Left lobe of liver (tissue), 2 donors: ENCODE measurements at regions not wholly inside any gene's neighbourhood (a gene's known extent, or its start where the extent isn't known, plus 50 kb on each side); places are given as distances from the start of the nearest gene placed in this dataset.
"Not testable (repeated sequence)": the region's sequence is repeated elsewhere in the genome, so short reads cannot be mapped to it uniquely, and the experiment has no call there.

Experiments
- ATAC-seq: fragments of 200-7000 bp; cut with Tn5 transposase; one replicate; pipeline ENCODE4 v1.9.1; 2020; ENCODE audit warnings: mild to moderate bottlenecking, moderate library complexity
- DNase-seq: peaks from one replicate; pipeline ENCODE4 v3.0.0-alpha.2; 2020; ENCODE audit warnings: low spot score
- donor health status: DM: no; HTN: no; CAD: no; lungs with moderate emphysema.
- donor health status: DM: no; HTN: yes; CAD: no.

- ATAC-seq, DNase-seq: not testable (repeated sequence)
These were observed 99.2 kb downstream of the ZNF100 start for GRCh38 chr19:21668072-21668773.

- ATAC-seq = no peak
These were observed 111.7 kb downstream of the ZNF100 start for GRCh38 chr19:21655540-21656126.

DNA sequence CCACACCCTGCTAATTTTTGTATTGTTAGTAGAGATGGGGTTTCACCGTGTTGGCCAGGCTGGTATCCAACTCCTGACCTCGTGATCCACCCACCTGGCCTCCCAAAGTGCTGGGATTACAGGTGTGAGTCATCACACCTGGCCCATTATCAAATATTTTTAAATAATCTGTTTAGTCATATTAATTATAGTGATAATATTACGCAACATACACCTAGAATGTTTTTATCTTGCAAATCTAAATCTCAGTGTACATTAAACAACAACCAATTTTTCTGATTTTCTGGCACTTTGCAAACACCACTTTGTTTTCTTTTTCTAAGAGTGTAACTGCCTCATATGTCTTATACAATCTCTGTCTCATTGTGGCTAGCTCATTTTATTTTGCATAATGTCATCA lies 115.9 kb downstream of the ZNF100 start:
- not testable (repeated sequence) for DNase-seq, ATAC-seq

More at GRCh38 chr19:21655540-21656126, 111.7 kb downstream of the ZNF100 start:
- no peak for DNase-seq

DNA sequence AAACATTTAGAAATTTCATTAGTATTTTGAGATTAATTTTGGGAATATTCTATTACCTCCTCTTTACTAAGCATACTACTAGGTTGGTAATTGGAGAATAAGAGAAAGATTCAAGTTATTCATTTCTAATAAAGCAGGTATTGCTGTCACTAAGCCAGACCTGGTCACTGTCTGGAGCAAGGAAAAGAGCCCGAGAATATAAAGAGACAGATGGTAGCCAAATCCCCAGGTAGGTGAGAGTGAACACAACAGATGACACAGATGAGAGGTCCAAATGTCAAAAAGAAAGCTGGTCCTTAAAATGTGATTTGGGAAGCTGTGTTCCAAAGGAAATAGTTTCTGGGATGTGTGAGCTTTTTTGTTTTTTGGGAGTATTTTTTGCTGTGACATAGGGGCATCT lies 128.6 kb downstream of the ZNF100 start:
- ATAC-seq (no peak), DNase-seq (no peak)

GRCh38 chr19:21626924-21627697 lies 121.7 kb downstream of the ZNF429 start:
- no peak for DNase-seq
- no peak for ATAC-seq

GRCh38 chr19:21626091-21626490 lies 120.7 kb downstream of the ZNF429 start:
- ATAC-seq (no peak), DNase-seq (no peak)

DNA sequence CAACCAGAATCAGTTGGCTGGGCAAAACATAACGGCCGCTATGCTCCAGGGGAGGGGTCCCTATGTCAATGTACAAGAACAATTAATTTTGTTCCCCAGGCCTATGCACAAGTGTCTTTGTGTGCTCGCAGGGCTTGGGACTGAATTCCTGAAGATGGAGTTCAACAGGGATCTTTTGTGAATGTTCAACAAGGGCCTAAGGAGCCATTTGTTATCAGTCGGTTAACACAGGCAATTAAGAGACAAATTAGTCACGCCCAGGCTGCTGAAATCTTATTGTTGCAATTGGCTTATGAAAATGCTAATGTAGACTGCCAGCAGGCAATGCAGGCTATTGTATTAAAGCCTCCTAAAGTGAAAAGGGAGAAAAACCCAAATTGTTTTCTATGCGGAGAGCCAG lies 117.5 kb downstream of the ZNF429 start:
- ATAC-seq (no peak), DNase-seq (no peak)

DNA sequence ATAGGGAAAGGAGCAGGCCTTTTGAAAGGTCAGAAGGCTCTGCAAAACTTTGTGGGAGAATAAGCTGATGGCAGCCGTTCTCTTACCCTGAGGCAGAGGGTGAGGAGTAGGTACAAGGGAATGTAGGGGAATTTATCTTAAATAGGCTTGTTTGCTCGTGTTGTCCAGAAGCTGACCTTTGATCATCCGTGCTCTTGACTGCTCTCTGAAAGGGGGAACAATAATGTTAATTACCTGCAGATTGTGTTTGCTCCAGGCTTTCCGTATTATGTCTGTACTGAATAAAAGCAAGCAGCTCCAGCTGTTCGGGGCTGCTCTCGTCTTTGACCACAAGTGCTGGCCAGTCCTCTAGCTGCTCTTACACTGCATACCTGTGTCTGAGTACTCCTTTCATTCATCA lies 116.3 kb downstream of the ZNF429 start:
- ATAC-seq = no peak

DNA sequence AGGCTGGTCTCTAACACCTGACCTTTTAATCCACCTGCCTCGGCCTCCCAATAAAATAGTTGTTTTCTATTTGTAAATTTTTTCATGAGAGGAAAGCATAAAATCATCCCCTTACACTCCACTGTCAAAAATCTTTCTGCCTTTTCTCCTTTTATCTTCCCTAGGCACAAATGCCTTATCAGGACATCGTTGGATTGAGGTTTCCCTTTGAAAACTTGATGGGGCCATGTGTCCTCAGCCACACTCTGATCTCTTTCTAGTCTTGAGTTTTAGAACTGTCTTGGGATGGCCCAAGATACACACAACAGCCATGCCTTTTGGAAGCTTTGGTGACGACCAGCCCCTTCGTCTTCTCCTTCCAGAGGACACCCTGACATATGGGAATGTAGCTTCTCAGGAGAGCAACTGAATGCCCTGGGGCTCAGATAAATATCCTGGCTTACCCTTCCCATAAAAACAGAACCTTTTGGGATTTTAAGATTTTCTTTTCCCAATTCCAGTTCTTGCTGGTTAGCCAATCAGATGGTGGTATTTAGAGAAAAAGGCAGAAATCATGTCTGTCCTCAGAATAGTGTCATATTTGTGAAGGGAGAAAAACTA lies 112.4 kb downstream of the ZNF429 start:
- no peak for DNase-seq
- no peak for ATAC-seq

More for the DNA sequence above, 116.3 kb downstream of the ZNF429 start:
- no peak for DNase-seq

GRCh38 chr19:21614776-21615175 lies 109.4 kb downstream of the ZNF429 start:
- ATAC-seq, DNase-seq: not testable (repeated sequence)

DNA sequence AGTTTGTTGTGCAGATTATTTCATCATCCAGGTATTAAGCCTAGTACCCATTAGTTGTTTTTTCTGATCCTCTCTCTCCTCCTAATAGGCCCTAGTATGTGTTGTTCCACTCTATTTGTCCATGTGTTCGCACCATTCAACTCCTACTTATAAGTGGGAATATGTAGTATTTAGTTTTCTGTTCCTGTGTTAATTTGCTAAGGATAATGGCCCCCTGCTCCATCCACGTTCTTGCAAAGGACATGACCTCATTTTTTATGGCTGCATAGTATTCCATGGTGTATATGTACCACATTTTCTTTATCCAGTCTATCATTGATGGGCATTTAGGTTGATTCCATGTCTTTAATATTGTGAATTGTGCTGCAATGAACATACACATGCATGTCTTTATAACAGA lies 107.8 kb downstream of the ZNF429 start:
- ATAC-seq, DNase-seq: not testable (repeated sequence)

DNA sequence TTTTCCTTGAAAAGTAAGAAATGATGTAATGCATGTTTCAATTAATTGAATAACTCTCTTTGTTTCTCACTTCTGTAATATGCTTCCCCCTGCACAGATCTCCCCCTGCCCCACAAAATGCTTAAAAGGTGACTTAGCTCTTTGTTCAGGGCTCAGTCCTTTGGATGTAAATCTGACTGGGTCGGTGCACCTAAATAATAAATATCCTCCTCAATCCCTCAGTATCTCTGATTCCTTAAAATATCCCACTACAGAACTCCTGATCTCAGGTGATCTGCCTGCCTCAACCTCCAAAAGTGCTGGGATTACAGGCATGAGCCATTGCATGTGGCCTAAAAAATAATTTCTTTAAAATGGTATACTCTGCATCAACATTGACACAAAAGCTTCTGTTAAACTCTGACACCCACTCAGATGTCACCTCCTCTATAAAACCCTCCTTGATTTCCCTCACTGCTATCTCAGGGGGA lies 107.0 kb downstream of the ZNF429 start:
- DNase-seq = no peak
- no peak for ATAC-seq

GRCh38 chr19:21611659-21612402 lies 106.4 kb downstream of the ZNF429 start:
- DNase-seq (no peak), ATAC-seq (no peak)

DNA sequence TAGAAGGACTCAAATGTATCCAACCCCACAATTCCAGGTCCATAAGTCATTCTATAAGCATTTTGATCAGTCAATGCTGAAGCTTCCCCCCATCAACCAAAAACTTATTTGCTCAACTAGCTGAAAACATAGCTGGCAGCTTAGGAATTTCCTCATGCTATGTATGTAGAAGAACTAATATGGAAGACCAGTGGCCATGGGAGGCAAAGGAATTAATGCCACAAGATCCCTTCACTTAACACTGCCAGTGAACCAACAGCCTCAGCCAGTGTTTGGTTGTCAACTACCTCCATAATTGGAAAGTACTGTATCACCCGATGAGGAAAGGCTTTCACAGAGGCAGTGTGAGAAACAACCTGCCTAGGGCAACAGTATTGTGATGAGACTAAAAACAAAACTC lies 105.4 kb downstream of the ZNF429 start:
- ATAC-seq = no peak

DNA sequence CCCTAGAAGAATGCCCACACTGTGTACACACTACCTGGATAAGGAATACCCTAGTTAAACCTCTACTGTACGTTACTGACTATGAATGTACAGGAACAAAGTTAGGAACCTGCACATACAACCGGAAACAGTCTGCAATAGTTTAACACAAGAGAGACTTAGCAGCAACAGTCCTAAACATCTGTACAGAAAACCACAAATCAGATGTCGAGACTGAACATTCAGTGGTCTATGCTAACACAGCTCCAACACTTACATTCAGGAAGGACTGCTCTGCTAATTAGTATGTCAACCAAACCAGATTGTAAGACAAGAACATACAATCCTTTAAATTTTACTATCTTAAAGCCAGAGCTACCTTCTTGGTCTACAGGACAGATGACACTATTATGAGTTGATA lies 104.9 kb downstream of the ZNF429 start:
- DNase-seq (no peak), ATAC-seq (no peak)

More for the DNA sequence above, 105.4 kb downstream of the ZNF429 start:
- DNase-seq = no peak

DNA sequence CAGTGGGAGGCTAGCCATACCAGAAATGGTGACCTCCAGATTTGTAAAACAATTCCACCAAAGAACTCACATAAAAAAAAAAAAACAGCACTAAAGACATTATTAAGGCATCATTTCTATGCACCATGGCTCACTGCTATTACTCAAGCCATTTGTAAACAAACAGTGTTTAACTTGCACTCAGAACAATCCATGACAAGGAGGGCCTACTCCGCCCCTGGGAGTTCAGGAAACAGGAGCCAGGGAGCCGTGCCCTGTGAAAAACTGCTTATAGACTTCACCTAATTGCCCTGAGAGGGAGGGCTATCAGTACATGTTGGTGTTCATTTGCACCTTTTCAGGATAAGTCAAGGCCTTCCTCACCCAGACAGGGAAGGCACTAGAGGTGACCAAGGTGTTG lies 103.2 kb downstream of the ZNF429 start:
- no peak for ATAC-seq
- no peak for DNase-seq

DNA sequence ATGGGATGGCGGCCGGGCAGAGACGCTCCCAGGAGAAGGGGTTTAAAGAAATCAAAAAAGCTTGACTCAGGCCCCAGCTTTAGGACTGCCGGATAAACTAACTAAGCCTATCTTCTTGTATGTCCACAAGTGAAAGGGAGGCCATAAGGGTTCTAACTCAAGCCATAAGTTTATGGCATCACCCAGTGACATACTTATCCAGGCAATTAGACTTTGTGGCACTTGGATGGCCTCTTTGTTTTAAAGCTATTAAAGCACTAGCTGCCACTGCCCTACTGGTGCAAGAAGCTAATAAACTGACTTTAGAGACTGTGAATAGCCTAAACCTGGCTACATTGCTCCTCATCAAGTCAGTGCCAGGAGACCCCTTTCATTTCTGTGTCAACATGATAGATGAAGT lies 102.0 kb downstream of the ZNF429 start:
- DNase-seq (no peak), ATAC-seq (no peak)

- not testable (repeated sequence) for ATAC-seq, DNase-seq
These were observed 101.6 kb downstream of the ZNF429 start for GRCh38 chr19:21607011-21607410.

- not testable (repeated sequence) for ATAC-seq, DNase-seq
These were observed 100.9 kb downstream of the ZNF429 start for GRCh38 chr19:21606326-21606725.

GRCh38 chr19:21604951-21605476 lies 99.6 kb downstream of the ZNF429 start:
- DNase-seq (no peak), ATAC-seq (peak; percentile 76)
